ENCODE measurements at regions not wholly inside any gene's neighbourhood (a gene's known extent, or its start where the extent isn't known, plus 50 kb on each side); places are given as distances from the start of the nearest gene placed in this dataset.

GRCh38 chr7:85896531-85896930 lies 709.7 kb upstream of the SEMA3D start:
- TF ChIP-seq YY1 (IDR thresholded peaks at IDR 0.05; ENCODE audit: low read depth) (no peak), EP300 (IDR thresholded peaks at IDR 0.05; ENCODE audit: borderline replicate concordance) (no peak), TEAD4 (IDR thresholded peaks at IDR 0.05) (no peak)
- TF ChIP-seq, protein P1, sequence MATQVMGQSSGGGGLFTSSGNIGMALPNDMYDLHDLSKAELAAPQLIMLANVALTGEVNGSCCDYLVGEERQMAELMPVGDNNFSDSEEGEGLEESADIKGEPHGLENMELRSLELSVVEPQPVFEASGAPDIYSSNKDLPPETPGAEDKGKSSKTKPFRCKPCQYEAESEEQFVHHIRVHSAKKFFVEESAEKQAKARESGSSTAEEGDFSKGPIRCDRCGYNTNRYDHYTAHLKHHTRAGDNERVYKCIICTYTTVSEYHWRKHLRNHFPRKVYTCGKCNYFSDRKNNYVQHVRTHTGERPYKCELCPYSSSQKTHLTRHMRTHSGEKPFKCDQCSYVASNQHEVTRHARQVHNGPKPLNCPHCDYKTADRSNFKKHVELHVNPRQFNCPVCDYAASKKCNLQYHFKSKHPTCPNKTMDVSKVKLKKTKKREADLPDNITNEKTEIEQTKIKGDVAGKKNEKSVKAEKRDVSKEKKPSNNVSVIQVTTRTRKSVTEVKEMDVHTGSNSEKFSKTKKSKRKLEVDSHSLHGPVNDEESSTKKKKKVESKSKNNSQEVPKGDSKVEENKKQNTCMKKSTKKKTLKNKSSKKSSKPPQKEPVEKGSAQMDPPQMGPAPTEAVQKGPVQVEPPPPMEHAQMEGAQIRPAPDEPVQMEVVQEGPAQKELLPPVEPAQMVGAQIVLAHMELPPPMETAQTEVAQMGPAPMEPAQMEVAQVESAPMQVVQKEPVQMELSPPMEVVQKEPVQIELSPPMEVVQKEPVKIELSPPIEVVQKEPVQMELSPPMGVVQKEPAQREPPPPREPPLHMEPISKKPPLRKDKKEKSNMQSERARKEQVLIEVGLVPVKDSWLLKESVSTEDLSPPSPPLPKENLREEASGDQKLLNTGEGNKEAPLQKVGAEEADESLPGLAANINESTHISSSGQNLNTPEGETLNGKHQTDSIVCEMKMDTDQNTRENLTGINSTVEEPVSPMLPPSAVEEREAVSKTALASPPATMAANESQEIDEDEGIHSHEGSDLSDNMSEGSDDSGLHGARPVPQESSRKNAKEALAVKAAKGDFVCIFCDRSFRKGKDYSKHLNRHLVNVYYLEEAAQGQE (IDR thresholded peaks at IDR 0.05; ENCODE audit: low read depth), result no peak

GRCh38 chr7:85895835-85896234 lies 709.0 kb upstream of the SEMA3D start:
- TF ChIP-seq RAD21 (IDR thresholded peaks at IDR 0.05; ENCODE audit: low read depth) (no peak), TAF1 (IDR thresholded peaks at IDR 0.05; ENCODE audit: low read depth) (no peak), NFIC (IDR thresholded peaks at IDR 0.05) (no peak), USF1 (IDR thresholded peaks at IDR 0.05) (no peak), TCF12 (IDR thresholded peaks at IDR 0.05; ENCODE audit: low read depth) (no peak), EGR1 (IDR thresholded peaks at IDR 0.05) (no peak)

DNA sequence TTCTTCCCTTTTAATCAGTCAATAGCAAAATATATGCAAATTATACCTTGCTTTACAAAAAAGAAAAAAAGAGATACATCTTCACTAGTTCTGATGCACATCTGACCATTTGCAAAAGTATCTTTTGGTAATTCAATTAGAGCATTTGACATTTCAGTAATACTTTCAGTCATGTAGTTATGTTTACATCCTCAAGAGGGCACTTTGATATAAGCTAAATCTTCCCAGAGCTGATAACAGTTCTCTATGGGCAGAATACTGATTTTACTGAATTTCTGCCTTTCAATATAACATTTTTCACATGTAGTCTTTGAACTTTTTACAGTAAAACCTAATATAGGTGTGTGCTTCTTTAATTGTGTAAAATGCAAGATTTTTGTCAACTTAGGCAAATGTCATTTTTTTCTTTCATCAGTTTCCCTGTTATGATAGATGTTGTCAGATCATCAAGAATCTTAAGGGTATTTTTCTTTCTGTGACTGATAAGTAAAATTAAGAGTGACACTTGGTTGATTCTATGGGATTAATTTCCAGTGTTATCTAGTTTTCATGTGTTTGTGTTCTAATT lies 703.5 kb upstream of the SEMA3D start:
- no peak for TF ChIP-seq CEBPB (IDR thresholded peaks at IDR 0.05)
- TF ChIP-seq RAD21 (IDR thresholded peaks at IDR 0.05; ENCODE audit: low read depth), result peak; percentile 74
- TF ChIP-seq YY1 (IDR thresholded peaks at IDR 0.05; ENCODE audit: low read depth), result no peak
- TF ChIP-seq TAF1 (IDR thresholded peaks at IDR 0.05; ENCODE audit: low read depth), result no peak

DNA sequence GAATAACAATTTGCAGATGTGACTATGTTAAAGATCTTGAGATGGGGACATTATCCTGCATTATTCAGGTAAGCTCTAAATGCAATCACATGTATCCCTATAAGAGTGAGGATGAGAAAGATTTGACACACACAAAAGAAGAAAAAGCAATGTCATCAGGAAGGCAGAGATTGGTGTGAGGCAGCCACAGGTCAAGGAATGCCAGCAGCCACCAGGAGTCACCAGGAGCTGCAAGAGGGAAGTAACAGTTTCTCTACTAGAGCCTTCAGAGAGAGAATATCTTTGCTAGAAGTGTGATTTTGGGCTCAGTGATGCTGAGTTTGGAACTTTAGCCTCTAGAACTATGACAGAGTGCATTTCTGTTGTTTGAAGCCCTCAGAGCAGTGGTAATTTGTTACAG lies 700.3 kb upstream of the SEMA3D start:
- TF ChIP-seq EP300 (IDR thresholded peaks at IDR 0.05; ENCODE audit: borderline replicate concordance), result no peak
- no peak for TF ChIP-seq ZBTB7A (IDR thresholded peaks at IDR 0.05; ENCODE audit: low read depth)
- TF ChIP-seq TAF1 (IDR thresholded peaks at IDR 0.05; ENCODE audit: low read depth), result no peak
- no peak for TF ChIP-seq NFIC (IDR thresholded peaks at IDR 0.05)
- no peak for TF ChIP-seq FOXM1 (IDR thresholded peaks at IDR 0.05; ENCODE audit: borderline replicate concordance, low read depth)
- TF ChIP-seq USF1 (IDR thresholded peaks at IDR 0.05), result no peak
- TF ChIP-seq, protein P1 (IDR thresholded peaks at IDR 0.05; ENCODE audit: low read depth), result no peak
- TF ChIP-seq CREB1 (IDR thresholded peaks at IDR 0.05; ENCODE audit: low read depth), result no peak
- TF ChIP-seq MAX (IDR thresholded peaks at IDR 0.05), result no peak

DNA sequence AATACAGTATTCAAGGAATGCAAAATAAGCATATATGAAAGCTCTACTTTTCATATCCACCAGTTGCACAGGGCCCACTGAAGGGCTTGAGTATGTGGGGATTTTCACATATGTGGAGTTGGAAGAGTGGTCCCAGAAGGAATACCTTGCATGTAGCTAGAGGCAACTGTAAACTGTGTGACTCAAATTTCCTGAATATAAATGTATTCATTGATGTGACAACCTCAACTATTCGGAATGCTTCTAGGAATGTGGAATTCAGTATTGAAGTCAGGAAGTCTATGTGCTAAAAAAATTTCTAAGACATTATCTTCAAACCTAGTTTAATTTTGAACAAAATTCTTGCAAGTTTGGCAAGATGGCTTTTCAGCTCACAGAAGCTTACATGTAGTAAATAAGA lies 695.5 kb upstream of the SEMA3D start:
- TF ChIP-seq TAF1 (IDR thresholded peaks at IDR 0.05; ENCODE audit: low read depth), result no peak
- TF ChIP-seq EGR1 (IDR thresholded peaks at IDR 0.05), result no peak
- TF ChIP-seq, protein P1 (IDR thresholded peaks at IDR 0.05; ENCODE audit: low read depth), result no peak
- TF ChIP-seq USF1 (IDR thresholded peaks at IDR 0.05), result no peak
- TF ChIP-seq TCF12 (IDR thresholded peaks at IDR 0.05; ENCODE audit: low read depth), result no peak
- TF ChIP-seq ZBTB7A (IDR thresholded peaks at IDR 0.05; ENCODE audit: low read depth), result no peak
- no peak for TF ChIP-seq CEBPB (IDR thresholded peaks at IDR 0.05)
- no peak for TF ChIP-seq RAD21 (IDR thresholded peaks at IDR 0.05; ENCODE audit: low read depth)
- TF ChIP-seq FOXM1 (IDR thresholded peaks at IDR 0.05; ENCODE audit: borderline replicate concordance, low read depth), result no peak
- no peak for TF ChIP-seq YY1 (IDR thresholded peaks at IDR 0.05; ENCODE audit: low read depth)
- TF ChIP-seq CREB1 (IDR thresholded peaks at IDR 0.05; ENCODE audit: low read depth), result no peak
- no peak for TF ChIP-seq EP300 (IDR thresholded peaks at IDR 0.05; ENCODE audit: borderline replicate concordance)

All from Ishikawa (cell line).